GM21619 (cell line): ENCODE measurements at regions not wholly inside any gene's neighbourhood (a gene's known extent, or its start where the extent isn't known, plus 50 kb on each side); places are given as distances from the start of the nearest gene placed in this dataset.
A peak's percentile ranks its signal among the peaks of the same experiment; 100 is the strongest.

Source experiments
- ATAC-seq: cut with Tn5 transposase; IDR thresholded peaks from one replicate; pipeline ENCODE4 v1.9.1; 2021; ENCODE audit not compliant: unreplicated experiment

DNA sequence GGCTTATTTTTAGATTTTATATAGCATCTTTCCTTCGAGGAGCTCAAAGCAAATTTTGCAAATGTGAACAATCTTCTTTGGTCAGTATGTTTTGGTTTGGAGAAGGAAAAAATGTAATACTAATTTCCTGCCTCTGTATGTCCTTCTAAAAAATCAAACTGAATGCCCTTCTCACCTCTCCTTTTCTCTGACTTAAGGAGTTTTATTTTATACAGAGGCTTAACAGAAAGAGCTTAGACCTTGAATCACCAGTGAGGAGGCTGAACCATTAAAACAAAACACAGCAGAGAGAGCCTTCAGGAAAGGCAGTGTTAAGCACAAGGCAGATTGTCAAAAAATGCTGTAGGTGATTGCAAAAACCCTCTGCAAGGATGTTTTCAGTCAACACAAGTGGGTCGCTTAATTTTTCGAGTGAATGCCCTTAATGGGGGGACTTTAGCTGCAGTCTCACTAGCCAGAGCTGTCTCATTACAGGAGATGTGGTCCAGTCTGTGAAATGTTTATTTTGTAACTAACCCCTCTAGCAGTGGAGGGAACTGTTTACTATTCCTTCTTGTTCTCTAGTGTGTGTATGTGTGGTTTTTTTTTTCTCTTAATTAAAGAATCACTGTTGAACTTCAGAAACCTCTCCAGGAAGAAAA is 481.3 kb upstream of the CITED2 start:
- ATAC-seq: no peak

DNA sequence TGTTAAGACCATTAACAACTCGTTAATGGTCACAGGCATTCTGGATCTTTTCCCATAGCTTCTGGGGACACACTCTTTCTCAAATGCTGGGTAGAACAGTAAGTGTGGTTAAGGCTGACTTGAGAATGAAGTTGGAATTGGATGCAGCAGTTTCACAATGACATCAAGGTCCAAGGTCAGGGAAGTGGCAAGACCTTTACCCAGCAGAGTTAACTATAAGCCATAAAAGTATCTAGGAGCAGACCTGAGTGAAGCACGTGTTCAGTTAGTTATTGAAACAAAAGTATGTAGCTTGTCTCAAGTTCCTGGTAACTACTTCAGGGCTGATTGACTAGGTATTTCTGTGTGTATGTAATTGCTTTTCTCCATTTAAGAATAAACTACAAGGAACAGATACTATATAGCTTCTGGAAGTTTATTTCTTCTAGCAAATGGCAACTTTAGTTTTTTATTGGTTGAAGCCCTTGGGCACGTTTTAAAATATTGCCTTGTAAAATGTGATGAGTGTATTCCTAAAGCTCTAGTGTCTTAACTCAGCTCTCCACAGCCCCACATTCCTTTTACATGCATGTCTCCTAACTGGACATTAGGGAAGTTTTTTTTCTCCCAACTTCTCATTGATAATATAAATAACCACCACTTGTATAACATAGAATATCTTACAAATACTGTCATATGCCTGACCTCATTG is 479.0 kb upstream of the CITED2 start:
- ATAC-seq: no peak

DNA sequence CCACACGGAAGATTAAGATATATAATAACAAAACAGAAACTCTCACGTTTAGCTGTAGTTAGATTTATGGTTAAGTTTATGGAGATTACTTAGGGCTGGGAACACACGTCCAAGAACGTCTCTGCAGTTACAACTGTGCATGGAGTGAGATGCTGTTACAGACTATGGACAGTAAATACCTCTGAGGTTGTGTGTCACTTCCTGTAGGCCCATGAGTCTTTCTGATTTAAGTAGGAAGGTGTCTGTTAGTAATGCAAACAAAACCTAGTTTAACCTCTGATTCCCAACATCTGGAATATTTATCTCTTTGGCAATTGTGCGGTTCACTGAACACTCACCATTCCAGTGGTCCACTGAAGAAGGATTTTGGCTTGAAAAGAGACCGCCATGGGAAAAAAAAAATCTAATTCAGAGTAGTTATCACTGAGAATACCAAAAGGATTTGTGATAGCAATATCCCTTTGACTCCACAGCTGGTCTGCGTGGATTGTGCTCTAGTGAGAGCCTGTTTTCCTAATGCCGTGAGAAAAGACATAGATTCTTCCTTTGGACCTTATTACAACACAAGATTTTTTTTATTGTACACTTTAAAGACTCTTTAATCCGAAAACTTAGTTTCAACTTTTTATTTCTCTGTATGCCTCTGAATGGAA is 478.2 kb upstream of the CITED2 start:
- ATAC-seq: no peak

DNA sequence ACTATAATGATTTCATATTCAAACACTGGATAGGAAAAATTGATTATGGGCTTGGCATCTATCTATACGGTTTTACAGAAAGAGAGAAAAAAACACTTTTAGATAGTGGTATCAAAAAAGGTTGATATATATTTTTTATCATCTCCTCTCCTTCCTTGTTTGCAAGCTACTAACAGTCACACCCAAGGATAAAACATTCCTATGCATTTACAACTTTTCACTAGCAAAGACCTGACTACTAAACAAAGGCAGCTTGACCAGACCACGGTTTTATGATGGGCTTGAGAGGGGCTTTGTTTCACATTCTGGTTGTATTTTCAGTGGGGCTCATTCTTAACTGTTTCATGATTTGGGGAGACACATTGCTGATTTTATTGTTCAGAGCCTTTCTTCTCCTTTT is 477.6 kb upstream of the CITED2 start:
- no peak for ATAC-seq

DNA sequence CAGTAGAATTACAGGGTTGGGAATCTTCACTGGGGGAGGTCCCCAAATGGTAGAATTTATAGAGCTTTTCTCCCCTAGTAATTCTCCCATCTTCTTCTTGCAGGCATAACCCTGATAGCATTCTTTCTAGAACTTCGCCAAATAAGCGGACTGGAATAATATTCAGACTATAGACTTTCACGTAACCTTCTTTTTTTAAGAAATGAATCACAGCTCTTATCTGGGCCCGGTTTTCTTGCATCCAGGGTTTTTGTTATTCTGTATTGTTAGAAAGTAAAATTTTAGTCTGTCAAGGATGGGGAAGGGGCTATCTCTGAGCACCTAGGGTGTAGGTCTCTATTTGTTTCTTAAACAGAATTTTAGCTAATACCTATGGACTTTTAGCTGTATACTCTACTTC is 476.8 kb upstream of the CITED2 start:
- ATAC-seq: no peak

DNA sequence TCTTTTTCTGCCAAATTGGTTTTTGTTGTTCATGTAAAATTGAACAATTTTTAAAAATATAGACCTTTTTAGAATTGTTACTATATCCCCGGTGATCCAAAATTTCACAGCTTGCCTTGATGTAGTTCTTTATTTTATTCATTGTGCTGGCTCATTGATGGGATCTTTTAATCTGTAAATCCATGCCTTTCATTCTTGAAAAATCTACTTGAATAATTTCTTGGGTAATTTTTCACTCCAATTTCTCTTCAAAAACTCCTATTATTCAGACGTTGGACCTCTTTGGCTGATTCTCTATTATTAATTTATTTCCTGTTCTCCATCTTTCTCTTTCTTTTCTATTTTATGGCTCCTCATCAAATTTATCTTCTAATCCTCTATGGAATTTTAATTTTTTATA is 476.1 kb upstream of the CITED2 start:
- ATAC-seq: no peak

DNA sequence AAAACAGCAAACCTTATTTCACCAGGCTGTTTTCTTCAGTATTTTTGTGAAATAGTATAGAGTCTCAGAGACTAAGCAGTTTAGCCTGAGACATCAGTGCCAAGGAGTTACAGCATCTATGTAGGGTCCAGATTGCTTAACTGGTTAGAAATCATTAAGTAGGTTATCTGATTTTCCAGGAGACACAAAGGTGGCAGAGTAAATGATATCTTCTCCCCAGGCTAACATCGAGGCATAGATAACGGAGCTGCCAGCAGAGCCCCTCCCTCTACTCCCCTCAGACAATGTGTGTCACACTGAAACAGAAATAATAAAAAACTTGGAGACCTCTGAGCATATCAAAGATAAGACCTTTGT is 473.0 kb upstream of the CITED2 start:
- no peak for ATAC-seq

DNA sequence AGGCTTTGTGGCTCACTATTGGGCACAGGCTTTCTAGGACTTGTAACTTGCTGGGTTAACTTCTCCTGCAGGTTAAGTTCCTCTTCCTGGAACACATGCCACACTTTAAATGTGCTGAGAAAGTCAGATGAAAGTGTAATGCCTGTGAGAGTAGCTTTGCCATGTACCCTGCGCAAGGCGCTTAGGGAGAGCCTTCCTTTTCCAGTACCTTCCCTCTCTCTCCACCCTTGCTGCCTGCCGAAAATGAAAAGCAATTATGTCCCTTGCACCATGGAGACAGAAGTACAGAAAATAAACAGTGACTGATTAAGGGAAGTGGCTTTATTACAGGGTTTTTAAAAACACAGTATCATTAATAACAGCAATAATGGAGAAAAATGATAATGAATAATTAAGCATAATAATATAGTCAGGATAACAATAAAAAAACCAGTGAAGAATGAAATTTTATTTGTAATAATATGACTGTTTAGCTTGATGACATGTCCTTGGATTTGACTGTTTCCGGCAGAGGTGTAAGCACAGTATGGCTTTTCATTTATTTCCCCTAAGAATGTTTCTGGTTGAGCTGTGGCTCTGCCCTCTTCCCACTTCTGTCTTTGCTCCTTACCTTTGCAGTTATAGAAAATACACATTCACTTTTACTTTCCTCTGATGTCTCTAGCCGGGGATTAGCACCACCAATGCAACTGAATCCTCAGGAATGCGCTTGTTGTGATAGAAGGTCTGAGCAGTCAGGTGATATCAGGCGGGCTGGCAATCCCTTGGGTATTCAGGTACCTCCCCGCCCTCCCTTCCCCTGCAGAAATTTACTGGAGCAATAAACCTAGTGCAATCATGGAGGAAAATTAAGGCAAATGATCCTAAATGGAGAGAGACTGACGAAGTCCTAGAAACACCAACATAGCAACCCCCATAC is 472.3 kb upstream of the CITED2 start:
- ATAC-seq: peak; percentile 49

DNA sequence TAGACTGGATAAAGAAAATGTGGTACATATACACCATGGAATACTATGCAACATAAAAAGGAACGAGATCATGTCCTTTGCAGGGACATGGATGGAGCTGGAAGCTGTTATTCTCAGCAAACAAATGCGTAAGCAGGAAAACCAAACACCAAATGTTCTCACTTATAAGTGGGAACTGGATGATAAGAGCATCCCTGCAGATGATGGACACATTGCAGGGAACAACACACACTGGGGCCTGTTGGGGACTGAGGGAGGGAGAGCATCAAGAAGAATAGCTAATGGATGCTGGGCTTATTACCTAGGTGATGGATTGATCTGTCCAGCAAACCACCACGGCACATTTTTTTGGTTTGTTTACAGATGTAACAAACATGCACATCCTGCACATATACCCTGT is 470.5 kb upstream of the CITED2 start:
- ATAC-seq: no peak

DNA sequence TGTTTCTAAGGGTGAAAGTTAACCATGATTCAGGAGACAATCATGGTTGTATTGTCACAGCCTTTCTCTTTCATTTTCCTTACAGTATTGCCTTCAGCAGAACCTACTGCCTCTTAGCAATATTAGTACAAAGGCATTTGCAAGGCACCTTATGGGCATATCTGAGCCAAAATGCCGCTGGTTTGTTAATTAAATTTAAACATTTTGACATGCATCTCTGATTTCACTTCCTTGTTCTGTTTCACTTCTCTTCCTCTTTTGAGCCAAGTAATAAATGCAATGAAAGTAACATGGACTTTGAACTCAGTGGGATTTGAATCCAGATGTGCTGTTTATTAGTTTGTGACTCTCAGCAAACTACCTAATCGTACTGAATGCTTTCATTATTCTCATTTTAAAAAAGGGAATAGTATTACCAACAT is 467.4 kb upstream of the CITED2 start:
- ATAC-seq: peak; percentile 84

DNA sequence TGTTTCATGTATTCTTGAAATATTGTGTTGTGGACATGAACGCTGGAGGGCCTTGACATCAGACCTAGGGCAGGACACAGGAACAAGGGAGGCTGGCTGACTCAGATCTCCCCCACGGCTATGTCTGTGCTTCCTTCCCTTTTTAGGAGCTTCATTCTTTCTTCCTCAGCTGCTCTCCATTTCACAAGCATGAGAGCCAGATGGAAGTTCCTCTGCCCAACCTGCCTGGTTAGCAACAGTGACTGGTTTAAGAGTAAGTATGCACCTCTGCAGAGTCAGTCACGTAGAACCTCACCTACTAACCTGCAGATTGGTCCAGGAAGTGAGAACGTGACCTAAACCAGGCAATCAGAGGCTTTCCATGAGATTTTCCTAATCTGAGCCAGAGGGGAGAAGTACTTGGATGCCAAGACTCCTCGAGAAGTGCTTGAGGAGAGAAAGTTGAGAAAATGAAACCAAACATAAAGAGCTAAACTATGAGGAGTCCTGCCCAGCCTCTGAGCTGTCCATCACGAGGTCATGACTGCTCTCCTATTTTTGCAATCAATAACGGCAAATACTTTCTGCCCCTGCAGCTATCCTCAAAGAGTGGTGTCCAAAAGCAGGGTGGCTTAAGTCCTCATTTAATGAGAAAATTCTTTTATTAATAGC is 465.2 kb upstream of the CITED2 start:
- ATAC-seq: no peak

DNA sequence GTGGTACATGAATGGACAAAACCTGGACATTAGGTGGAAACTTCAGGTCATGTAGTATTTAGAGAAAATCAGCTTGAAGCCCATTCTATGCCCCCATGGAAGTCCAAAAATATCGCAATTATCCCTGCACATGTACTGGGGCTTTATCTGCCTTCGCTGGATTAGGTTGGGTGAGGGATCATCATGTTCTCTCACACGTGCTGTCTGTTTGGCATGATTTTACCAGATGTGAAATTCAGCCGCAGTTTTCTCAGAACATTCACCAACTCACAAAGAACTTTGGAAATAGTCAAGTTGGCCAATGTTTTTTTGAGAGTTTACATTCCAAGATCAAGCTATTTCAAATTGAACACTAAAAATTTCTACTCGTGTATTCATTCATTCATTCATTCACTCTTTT is 459.8 kb upstream of the CITED2 start:
- no peak for ATAC-seq

DNA sequence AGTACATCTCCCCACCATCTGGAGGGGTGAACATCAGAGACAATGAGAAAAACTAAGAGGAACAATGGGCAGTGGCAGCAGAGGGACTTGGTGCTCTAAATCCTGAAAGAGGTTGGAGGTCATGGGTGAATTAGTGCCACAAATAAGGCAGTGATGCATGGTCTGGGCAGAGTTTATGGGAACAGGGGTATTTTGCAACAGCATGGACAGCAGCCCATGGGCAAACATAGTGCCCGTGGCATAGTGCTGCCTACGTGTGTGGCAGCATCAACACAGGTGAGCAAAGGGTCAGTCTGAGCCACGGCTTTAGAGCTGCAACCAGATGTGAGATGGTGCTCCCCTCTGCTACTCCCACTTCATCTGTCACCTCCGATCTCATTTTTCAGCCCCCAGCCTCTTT is 459.1 kb upstream of the CITED2 start:
- ATAC-seq: no peak

DNA sequence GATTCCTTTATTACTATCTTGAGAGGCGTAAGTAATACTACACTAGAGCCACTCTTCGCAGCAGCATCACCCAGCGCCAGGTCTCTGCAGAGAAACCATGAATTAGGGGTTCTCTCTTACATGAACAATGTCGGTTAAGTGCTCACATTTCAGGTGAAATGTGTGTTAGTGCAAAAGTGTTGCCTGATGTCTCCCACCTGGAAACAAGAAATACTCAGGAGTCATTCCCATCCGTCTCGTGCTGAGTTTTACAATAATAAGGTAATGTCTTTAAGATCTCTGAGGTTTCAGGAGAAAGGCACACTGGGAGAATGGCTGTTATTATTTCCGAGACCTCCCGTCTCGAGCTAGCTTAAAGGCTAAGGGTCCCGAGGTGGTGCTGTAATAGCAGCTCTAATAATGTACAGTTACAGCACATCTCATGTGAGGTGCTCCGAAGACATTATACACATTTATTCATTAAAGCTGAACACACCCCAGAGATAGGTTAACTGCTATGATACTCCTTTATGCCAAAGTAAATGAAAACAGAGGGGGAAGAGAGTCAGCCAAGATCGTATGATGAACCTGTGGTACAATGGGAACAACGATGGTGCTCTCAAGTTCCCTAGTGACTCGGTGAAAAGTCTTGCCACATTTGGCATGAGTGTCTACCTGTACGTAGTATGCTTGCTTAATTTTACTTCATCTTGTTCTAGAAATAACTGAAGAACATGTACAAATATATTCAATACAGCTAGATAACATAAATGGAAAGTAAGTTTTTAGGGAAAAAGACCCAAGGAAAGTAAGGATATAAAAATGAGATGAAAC is 458.3 kb upstream of the CITED2 start:
- ATAC-seq: no peak

DNA sequence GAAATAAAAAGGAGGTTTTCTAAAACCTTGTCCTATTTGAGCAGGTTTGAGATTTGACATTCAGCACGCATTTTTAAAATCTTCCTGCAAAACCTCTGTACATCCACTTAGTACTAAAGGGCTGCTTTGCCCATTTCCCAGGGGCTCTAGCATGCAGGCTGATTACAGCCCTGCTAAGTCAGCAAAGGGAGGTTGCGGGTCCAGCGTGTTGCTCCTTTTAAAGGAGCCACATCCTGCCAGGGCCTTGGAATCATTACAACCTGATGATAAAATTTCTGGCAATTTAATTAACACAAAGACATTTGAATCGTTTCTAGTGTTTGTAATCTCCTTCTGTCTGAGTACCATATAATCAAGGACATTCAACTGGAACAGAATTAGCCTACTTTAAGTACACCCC is 455.1 kb upstream of the CITED2 start:
- ATAC-seq: no peak

DNA sequence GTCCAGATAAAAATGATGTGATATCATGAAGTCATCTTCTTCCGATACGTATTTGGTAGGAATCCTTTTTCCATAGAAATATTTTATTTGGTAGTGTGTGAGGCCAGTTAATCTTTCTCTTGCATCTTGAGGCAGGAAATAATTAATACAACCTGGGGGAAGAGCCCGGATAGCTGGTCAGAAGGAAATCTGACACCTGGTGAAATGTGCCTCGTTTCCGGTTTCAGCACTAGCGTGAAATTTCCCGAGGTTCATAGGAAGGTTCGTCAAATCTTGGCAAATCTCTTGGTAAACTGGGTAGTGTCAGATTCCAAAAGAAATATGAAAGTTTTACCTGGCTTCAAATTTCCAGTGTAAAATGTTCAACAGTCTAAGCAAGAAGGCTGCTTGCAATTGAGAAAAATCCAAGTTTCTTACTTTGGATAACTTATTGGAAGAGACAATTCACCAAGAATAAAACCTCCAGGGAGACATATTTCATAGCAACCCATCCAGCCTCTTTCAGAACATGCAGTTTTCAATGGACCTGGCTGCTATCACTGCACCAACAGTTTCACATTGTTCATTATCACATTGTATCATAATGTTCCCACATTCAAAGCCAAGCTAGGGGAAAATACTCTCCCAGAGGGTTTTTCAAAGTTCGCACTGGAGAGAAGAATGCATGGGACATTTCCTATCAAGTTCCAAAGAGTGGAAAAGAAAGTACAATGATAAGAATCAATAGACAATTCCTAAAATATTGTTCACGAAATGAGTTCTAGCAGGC is 454.5 kb upstream of the CITED2 start:
- ATAC-seq: no peak

DNA sequence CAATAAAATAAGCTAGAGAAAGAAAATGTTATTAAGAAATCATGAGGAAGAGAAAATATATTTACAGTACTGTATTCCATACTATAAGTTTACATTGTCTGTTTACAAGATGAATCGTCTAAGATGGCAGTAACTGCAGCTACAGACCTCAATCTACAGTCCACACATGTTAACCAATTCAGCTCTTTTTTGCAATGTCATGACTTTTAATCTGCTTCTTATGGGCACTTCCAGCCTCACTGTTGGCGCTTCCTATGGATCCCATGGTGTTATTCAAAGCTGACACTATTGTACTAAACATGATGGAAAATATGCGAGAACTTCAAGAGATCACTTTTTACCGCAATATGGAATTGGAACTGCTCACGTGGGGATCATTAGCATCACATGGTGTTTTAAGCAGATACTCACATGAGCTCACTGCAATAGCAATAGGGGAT is 451.5 kb upstream of the CITED2 start:
- no peak for ATAC-seq

DNA sequence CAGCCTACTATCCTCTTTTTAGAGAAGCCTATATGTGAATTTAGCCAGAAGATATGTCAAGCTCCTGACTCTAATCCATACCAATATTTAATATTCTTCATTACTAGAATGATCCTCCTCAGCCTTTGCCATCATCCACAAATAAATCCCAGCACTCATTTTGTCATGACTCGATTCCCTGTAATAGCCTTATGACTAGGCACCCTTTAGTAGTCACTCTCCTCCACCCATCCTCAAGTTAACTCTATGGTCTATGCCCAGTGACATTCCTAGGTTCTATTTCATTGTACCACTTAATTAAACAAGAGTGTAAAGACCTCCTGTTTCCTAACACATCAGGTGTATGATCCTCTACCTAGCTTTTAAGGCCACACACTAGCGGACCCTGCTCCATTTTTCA is 450.4 kb upstream of the CITED2 start:
- ATAC-seq: no peak

DNA sequence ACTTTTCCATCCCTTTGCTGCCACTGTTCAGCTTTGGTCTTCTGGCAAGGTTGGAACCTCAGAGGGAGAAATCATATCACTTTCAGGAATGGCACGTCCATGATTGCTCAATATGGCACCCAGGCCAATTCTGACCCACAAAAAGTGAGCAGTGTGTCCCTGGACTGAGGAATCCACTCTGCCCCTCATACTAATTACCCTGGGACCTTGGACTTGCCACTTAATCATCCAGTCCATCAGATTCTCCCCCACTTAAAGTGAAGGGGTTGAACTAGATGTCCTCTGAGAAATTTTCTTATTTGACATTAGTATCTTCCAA is 449.3 kb upstream of the CITED2 start:
- no peak for ATAC-seq
